ENCODE measurements at regions not wholly inside any gene's neighbourhood (a gene's known extent, or its start where the extent isn't known, plus 50 kb on each side); places are given as distances from the start of the nearest gene placed in this dataset.

GRCh38 chr21:25507522-25507921, 99.8 kb downstream of the MRPL39 start:
- no peak for TF ChIP-seq CTCF (IDR thresholded peaks at IDR 0.05)
- TF ChIP-seq POLR2A (IDR thresholded peaks at IDR 0.05), result no peak

Measured in body of pancreas (tissue), 4 donors.